ENCODE measurements at regions not wholly inside any gene's neighbourhood (a gene's known extent, or its start where the extent isn't known, plus 50 kb on each side); places are given as distances from the start of the nearest gene placed in this dataset.

- H3K9me3 Mint-ChIP-seq, result no peaks in the 10 kb centered on the region
- ATAC-seq, result no peak
Measured at GRCh38 chr2:71800106-71800809, 346.9 kb downstream of the DYSF start.

GRCh38 chr2:71799013-71799575 lies 345.7 kb downstream of the DYSF start:
- Mint-ChIP-seq H3K4me3 (no peak overlapping the region), H3K4me1 (no peaks in the 10 kb centered on the region), H3K9me3 (no peaks in the 10 kb centered on the region), H3K27ac (no peak overlapping the region), H3K27me3 (peaks cover 11% of the 10 kb centered on the region)
- ATAC-seq (no peak), DNase-seq (no peak)

More at GRCh38 chr2:71800106-71800809, 346.9 kb downstream of the DYSF start:
- peaks cover 11% of the 10 kb centered on the region for H3K27me3 Mint-ChIP-seq
- H3K27ac Mint-ChIP-seq, result peak overlapping the region in 1 of 2 donors; percentile 31
- no peaks in the 10 kb centered on the region for H3K4me1 Mint-ChIP-seq
- no peak overlapping the region for H3K4me3 Mint-ChIP-seq
- DNase-seq, result no peak

- Mint-ChIP-seq H3K4me1 (no peaks in the 10 kb centered on the region), H3K9me3 (no peaks in the 10 kb centered on the region), H3K27me3 (peaks cover 11% of the 10 kb centered on the region), H3K27ac (no peak overlapping the region), H3K4me3 (no peak overlapping the region)
- ATAC-seq (peak; percentile 44), DNase-seq (peak; percentile 14 to 18)
Measured at GRCh38 chr2:71798266-71799012, 345.1 kb downstream of the DYSF start.

GRCh38 chr2:71797035-71797810 lies 343.9 kb downstream of the DYSF start:
- no peak for ATAC-seq
- no peaks in the 10 kb centered on the region for H3K4me1 Mint-ChIP-seq
- no peak overlapping the region for H3K27ac Mint-ChIP-seq
- no peaks in the 10 kb centered on the region for H3K9me3 Mint-ChIP-seq
- no peak overlapping the region for H3K4me3 Mint-ChIP-seq
- peaks cover 11% of the 10 kb centered on the region for H3K27me3 Mint-ChIP-seq
- DNase-seq, result no peak

GRCh38 chr2:71796174-71796593 lies 342.8 kb downstream of the DYSF start:
- Mint-ChIP-seq H3K4me3 (no peak overlapping the region), H3K27ac (no peak overlapping the region), H3K4me1 (no peaks in the 10 kb centered on the region), H3K9me3 (no peaks in the 10 kb centered on the region), H3K27me3 (peaks cover 11% of the 10 kb centered on the region)
- DNase-seq, result no peak
- no peak for ATAC-seq

- Mint-ChIP-seq H3K4me3 (no peak overlapping the region), H3K9me3 (no peaks in the 10 kb centered on the region), H3K4me1 (no peaks in the 10 kb centered on the region), H3K27ac (no peak overlapping the region), H3K27me3 (peaks cover 5% of the 10 kb centered on the region)
- ATAC-seq (no peak), DNase-seq (no peak)
Measured at GRCh38 chr2:71795486-71795885, 342.1 kb downstream of the DYSF start.

- H3K4me1 Mint-ChIP-seq, result no peaks in the 10 kb centered on the region
- no peak overlapping the region for H3K27ac Mint-ChIP-seq
- H3K4me3 Mint-ChIP-seq, result no peak overlapping the region
- ATAC-seq, result no peak
- no peaks in the 10 kb centered on the region for H3K27me3 Mint-ChIP-seq
- DNase-seq, result no peak
- H3K9me3 Mint-ChIP-seq, result no peaks in the 10 kb centered on the region
Measured at GRCh38 chr2:71794611-71795010, 341.2 kb downstream of the DYSF start.

- H3K9me3 Mint-ChIP-seq, result no peaks in the 10 kb centered on the region
- no peak overlapping the region for H3K4me3 Mint-ChIP-seq
- DNase-seq (no peak), ATAC-seq (no peak)
- no peaks in the 10 kb centered on the region for H3K4me1 Mint-ChIP-seq
- H3K27me3 Mint-ChIP-seq, result no peaks in the 10 kb centered on the region
- no peak overlapping the region for H3K27ac Mint-ChIP-seq
Measured at GRCh38 chr2:71793926-71794325, 340.6 kb downstream of the DYSF start.

GRCh38 chr2:71792926-71793761 lies 339.8 kb downstream of the DYSF start:
- H3K27me3 Mint-ChIP-seq, result no peaks in the 10 kb centered on the region
- H3K4me3 Mint-ChIP-seq, result no peak overlapping the region
- ATAC-seq, result no peak
- no peaks in the 10 kb centered on the region for H3K4me1 Mint-ChIP-seq
- H3K9me3 Mint-ChIP-seq, result no peaks in the 10 kb centered on the region
- DNase-seq, result no peak
- no peak overlapping the region for H3K27ac Mint-ChIP-seq

- Mint-ChIP-seq H3K9me3 (no peaks in the 10 kb centered on the region), H3K4me1 (no peaks in the 10 kb centered on the region), H3K27ac (peak overlapping the region in 1 of 2 donors; percentile 4), H3K4me3 (no peak overlapping the region), H3K27me3 (no peaks in the 10 kb centered on the region)
- ATAC-seq, result no peak
- DNase-seq, result no peak
Measured at GRCh38 chr2:71791501-71792135, 338.3 kb downstream of the DYSF start.

GRCh38 chr2:71791061-71791450 lies 337.7 kb downstream of the DYSF start:
- H3K4me3 Mint-ChIP-seq, result no peak overlapping the region
- H3K27ac Mint-ChIP-seq, result no peak overlapping the region
- DNase-seq (no peak), ATAC-seq (no peak)
- no peaks in the 10 kb centered on the region for H3K4me1 Mint-ChIP-seq
- peaks cover 5% of the 10 kb centered on the region for H3K27me3 Mint-ChIP-seq
- H3K9me3 Mint-ChIP-seq, result no peaks in the 10 kb centered on the region

GRCh38 chr2:71790226-71791060 lies 337.1 kb downstream of the DYSF start:
- Mint-ChIP-seq H3K9me3 (no peaks in the 10 kb centered on the region), H3K4me1 (no peaks in the 10 kb centered on the region), H3K27ac (no peak overlapping the region), H3K27me3 (peaks cover 10% of the 10 kb centered on the region), H3K4me3 (no peak overlapping the region)
- ATAC-seq (no peak), DNase-seq (no peak)

- Mint-ChIP-seq H3K4me1 (peaks cover 4% of the 10 kb centered on the region), H3K4me3 (no peak overlapping the region), H3K27ac (no peak overlapping the region), H3K9me3 (no peaks in the 10 kb centered on the region), H3K27me3 (peaks cover 18% of the 10 kb centered on the region)
- DNase-seq (no peak), ATAC-seq (no peak)
Measured at GRCh38 chr2:71789556-71790204, 336.3 kb downstream of the DYSF start.
